Neuronal stem cell (in vitro differentiated cells): ENCODE measurements at regions not wholly inside any gene's neighbourhood (a gene's known extent, or its start where the extent isn't known, plus 50 kb on each side); places are given as distances from the start of the nearest gene placed in this dataset.

Experiments used
- DNase-seq: peaks from one replicate; pipeline ENCODE4 v3.0.0-alpha.2; 2013; ENCODE audit warnings: low spot score
- H2AFZ ChIP-seq: one replicate; pipeline ENCODE4 v1.6.1; 2013; ENCODE audit warnings: mild to moderate bottlenecking, low read length, inconsistent platforms
- H2AK5ac ChIP-seq: 2 replicates; pipeline ENCODE4 v1.6.1; 2013; ENCODE audit warnings: low read depth, mild to moderate bottlenecking, inconsistent platforms, low read length, moderate library complexity, mixed read lengths
- H2BK120ac ChIP-seq: 2 replicates; pipeline ENCODE4 v1.6.1; 2013; ENCODE audit warnings: low read depth, mild to moderate bottlenecking, inconsistent platforms, low read length, moderate library complexity, mixed read lengths
- H2BK12ac ChIP-seq: one replicate; pipeline ENCODE4 v1.6.1; 2013; ENCODE audit warnings: low read length, inconsistent platforms
- H2BK15ac ChIP-seq: 2 replicates; pipeline ENCODE4 v1.6.1; 2013; ENCODE audit warnings: mild to moderate bottlenecking, low read length, inconsistent platforms, mixed read lengths
- H2BK5ac ChIP-seq: one replicate; pipeline ENCODE4 v1.6.1; 2013; ENCODE audit warnings: inconsistent platforms, mild to moderate bottlenecking, low read length, moderate library complexity
- H3K14ac ChIP-seq: one replicate; pipeline ENCODE4 v1.6.1; 2013; ENCODE audit warnings: low read length, inconsistent platforms
- H3K18ac ChIP-seq: 2 replicates; pipeline ENCODE4 v1.6.1; 2013; ENCODE audit warnings: low read length, inconsistent platforms
- H3K23ac ChIP-seq: 2 replicates; pipeline ENCODE4 v1.6.1; 2013; ENCODE audit warnings: low read depth, mild to moderate bottlenecking, mixed read lengths, low read length, inconsistent platforms; ENCODE audit not compliant: poor library complexity
- H3K27ac ChIP-seq: replicated peaks from 3 replicates; pipeline ENCODE4 v1.5.1; 2013; ENCODE audit warnings: low read length, inconsistent platforms
- H3K27me3 ChIP-seq, 3 experiments: 2 replicates each; pipeline ENCODE4 v1.6.1; 2013; ENCODE audit warnings: low read length in 3 of 3, mild to moderate bottlenecking in 2 of 3, inconsistent platforms in 1 of 3, low read depth in 1 of 3, mixed read lengths in 1 of 3, moderate library complexity in 1 of 3; ENCODE audit not compliant: control insufficient read depth in 3 of 3, insufficient read depth in 3 of 3
- H3K36me3 ChIP-seq, 2 donors: replicated peaks in 1 of 2; 2 replicates each; pipeline ENCODE4 v1.6.1; 2013; ENCODE audit warnings: low read length in 2 of 2; ENCODE audit not compliant: control insufficient read depth in 2 of 2, insufficient read depth in 2 of 2
- H3K4ac ChIP-seq: 2 replicates; pipeline ENCODE4 v1.6.1; 2013; ENCODE audit warnings: inconsistent platforms, mild to moderate bottlenecking, low read length, moderate library complexity
- H3K4me1 ChIP-seq, 2 donors: 1 replicate in 1 of 2; 2 replicates in 1 of 2; pipeline ENCODE4 v1.6.1; 2013; ENCODE audit warnings: low read length in 2 of 2, low read depth in 1 of 2; ENCODE audit not compliant: control insufficient read depth in 2 of 2, insufficient read depth in 1 of 2
- H3K4me2 ChIP-seq: one replicate; pipeline ENCODE4 v1.6.1; 2013; ENCODE audit warnings: mild to moderate bottlenecking, low read length, inconsistent platforms; ENCODE audit not compliant: insufficient read depth, poor library complexity, severe bottlenecking
- H3K4me3 ChIP-seq, 2 donors: 2 replicates each; pipeline ENCODE4 v1.5.1; 2013; ENCODE audit warnings: low read length in 2 of 2, mild to moderate bottlenecking in 2 of 2, inconsistent platforms in 1 of 2, moderate library complexity in 1 of 2
- H3K79me1 ChIP-seq: one replicate; pipeline ENCODE4 v1.6.1; 2013; ENCODE audit warnings: low read depth, mild to moderate bottlenecking, inconsistent platforms, low read length, moderate library complexity
- H3K9ac ChIP-seq: one replicate; pipeline ENCODE4 v1.6.1; 2013; ENCODE audit warnings: mild to moderate bottlenecking, low read depth, low read length, inconsistent platforms; ENCODE audit not compliant: poor library complexity
- H3K9me3 ChIP-seq, 2 donors: replicated peaks in 1 of 2; 2 replicates each; pipeline versions ENCODE3 to v1.6.1; 2013; ENCODE audit warnings: low read length in 2 of 2, mild to moderate bottlenecking in 2 of 2, inconsistent platforms in 1 of 2, low read depth in 1 of 2, mixed read lengths in 1 of 2, moderate library complexity in 1 of 2; ENCODE audit not compliant: control insufficient read depth in 2 of 2, insufficient read depth in 1 of 2
- H4K8ac ChIP-seq: one replicate; pipeline ENCODE4 v1.6.1; 2013; ENCODE audit warnings: low read depth, mild to moderate bottlenecking, inconsistent platforms, low read length, moderate library complexity
- H4K91ac ChIP-seq: one replicate; pipeline ENCODE4 v1.6.1; 2013; ENCODE audit warnings: low read length, low read depth, mild to moderate bottlenecking, inconsistent platforms; ENCODE audit not compliant: poor library complexity
- WGBS, 2 donors: extraction: QIAGEN DNeasy Blood & Tissue Kit; methylation state at CpG; one replicate each; pipeline ENCODE4 v1.1.7; 2013; ENCODE audit warnings: missing lambda C conversion rate in 2 of 2, mixed read lengths in 1 of 2; ENCODE audit not compliant: insufficient read length in 2 of 2, insufficient replicate concordance in 1 of 2; ENCODE audit errors: extremely low coverage in 2 of 2; 5-methylcytosine and 5-hydroxymethylcytosine counted together

DNA sequence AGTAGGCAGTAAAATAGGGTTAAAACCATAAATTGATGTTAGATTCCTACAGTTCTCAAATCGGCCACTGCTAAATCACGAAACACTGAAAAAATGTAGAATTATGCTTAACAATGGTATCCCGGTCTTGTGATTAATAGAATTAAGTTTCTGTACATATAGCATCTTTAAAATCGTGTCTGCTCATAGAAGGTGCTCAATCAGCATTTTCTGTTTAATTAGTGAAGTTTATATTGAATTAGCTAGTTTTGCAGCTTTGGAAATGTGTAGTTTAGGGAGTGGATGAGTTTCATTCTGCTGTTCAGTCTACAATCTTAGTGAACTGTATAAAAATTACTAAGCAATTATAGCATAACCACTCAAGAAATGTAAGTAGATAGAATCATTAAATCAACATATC is 1075.8 kb upstream of the FLRT2 start:
- WGBS, 2 donors: no CpG with 5 or more reads among the region's 4 CpGs
- Histone ChIP-seq H3K9me3 (no peaks in the 10 kb centered on the region), H3K4me3 (no peak overlapping the region), H3K79me1 (no peaks in the 10 kb centered on the region), H3K4ac (no peak overlapping the region), H3K27ac (no peak overlapping the region), H3K36me3 (no peaks in the 10 kb centered on the region), H2BK5ac (no peak overlapping the region), H3K4me2 (no peak overlapping the region), H4K91ac (no peak overlapping the region), H3K4me1 (peaks cover 0 to 3% of the 10 kb centered on the region in 2 donors), H3K23ac (no peak overlapping the region), H2BK15ac (no peak overlapping the region), H2AK5ac (no peak overlapping the region), H4K8ac (no peak overlapping the region), H2AFZ (no peak overlapping the region), H3K9ac (no peak overlapping the region), H3K14ac (no peak overlapping the region), H3K18ac (no peak overlapping the region), H3K27me3 (no peaks in the 10 kb centered on the region), H2BK12ac (no peak overlapping the region), H2BK120ac (no peak overlapping the region)
- no peak for DNase-seq

DNA sequence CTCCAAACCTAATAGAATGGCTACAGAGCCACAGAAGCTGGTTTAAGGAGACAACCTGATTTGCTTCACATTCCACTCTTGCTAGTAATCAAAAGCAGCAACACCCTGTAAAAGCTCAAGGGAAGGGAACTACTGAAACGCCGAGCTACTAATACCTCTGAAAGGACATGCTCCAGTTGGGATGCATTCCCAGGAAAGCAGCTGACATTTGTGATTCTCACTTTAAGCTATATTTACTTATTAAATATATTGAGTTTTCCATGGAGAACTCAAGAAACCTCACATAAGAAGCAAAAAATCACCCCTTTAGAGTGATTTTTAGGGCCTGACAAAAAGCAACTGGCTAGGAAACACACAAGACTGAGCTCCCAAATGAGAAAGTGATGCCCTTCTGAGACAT is 1073.0 kb upstream of the FLRT2 start:
- H3K18ac ChIP-seq: no peak overlapping the region
- H3K4me2 ChIP-seq: no peak overlapping the region
- peaks cover 0 to 3% of the 10 kb centered on the region in 2 donors for H3K4me1 ChIP-seq
- H3K9me3 ChIP-seq: no peaks in the 10 kb centered on the region
- WGBS, 2 donors: no CpG with 5 or more reads among the region's 2 CpGs
- H3K4ac ChIP-seq: no peak overlapping the region
- no peaks in the 10 kb centered on the region for H3K27me3 ChIP-seq
- no peak for DNase-seq
- no peak overlapping the region for H3K23ac ChIP-seq
- no peak overlapping the region for H4K8ac ChIP-seq
- no peak overlapping the region for H2BK5ac ChIP-seq
- H2BK15ac ChIP-seq: no peak overlapping the region
- no peak overlapping the region for H2AK5ac ChIP-seq
- H3K4me3 ChIP-seq: no peak overlapping the region
- no peak overlapping the region for H4K91ac ChIP-seq
- no peaks in the 10 kb centered on the region for H3K36me3 ChIP-seq
- H3K27ac ChIP-seq: no peak overlapping the region
- H2AFZ ChIP-seq: no peak overlapping the region
- no peak overlapping the region for H3K14ac ChIP-seq
- no peaks in the 10 kb centered on the region for H3K79me1 ChIP-seq
- no peak overlapping the region for H2BK120ac ChIP-seq
- no peak overlapping the region for H2BK12ac ChIP-seq
- no peak overlapping the region for H3K9ac ChIP-seq

DNA sequence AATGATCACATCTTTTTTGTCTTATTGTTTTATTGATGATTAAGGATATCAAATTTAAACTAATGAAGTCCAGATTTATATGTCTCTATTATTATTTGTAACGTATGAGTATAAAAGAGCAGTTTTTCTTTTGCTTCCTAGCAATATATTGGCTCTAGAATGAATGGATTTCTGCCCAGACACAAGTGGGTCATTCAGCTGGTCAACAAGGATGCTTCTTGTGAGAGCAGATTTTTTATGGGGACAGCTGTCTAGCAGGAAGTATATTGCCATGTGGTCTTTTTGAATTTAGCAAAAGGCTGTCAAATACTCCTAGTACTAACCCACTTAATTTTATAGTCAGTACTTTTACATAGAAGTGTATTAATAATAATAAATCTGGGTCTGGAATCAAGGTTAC is 1071.1 kb upstream of the FLRT2 start:
- Histone ChIP-seq H2BK5ac (no peak overlapping the region), H3K9me3 (no peaks in the 10 kb centered on the region), H3K27ac (no peak overlapping the region), H2BK12ac (no peak overlapping the region), H2BK120ac (no peak overlapping the region), H3K4me2 (no peak overlapping the region), H3K4me1 (peaks cover 0 to 3% of the 10 kb centered on the region in 2 donors), H2AK5ac (no peak overlapping the region), H2BK15ac (no peak overlapping the region), H4K8ac (no peak overlapping the region), H3K9ac (no peak overlapping the region), H3K27me3 (no peaks in the 10 kb centered on the region), H3K79me1 (no peaks in the 10 kb centered on the region), H3K4ac (no peak overlapping the region), H3K4me3 (no peak overlapping the region), H3K18ac (no peak overlapping the region), H2AFZ (no peak overlapping the region), H3K36me3 (no peaks in the 10 kb centered on the region), H3K23ac (no peak overlapping the region), H3K14ac (no peak overlapping the region), H4K91ac (no peak overlapping the region)
- no CpG with 5 or more reads among the region's 1 CpG for WGBS, 2 donors
- DNase-seq: no peak

DNA sequence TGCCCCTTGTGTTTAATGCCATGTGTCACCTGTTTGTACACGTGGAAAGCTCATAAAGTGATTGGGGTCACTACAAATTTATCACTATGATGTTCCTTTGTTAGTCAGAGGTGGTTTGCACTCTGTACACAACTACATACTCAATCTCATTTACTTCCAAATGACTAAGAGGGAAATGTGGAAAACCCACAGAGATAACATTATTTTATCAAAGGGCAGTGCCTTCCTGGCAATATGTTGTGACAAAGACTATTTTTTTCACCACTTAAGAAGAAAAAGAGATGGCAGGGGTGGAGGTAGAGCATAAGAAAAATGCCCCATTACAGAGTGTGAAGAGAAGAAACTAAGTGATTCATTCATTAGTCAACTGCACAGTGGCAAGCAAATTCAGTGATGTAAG is 1064.1 kb upstream of the FLRT2 start:
- Histone ChIP-seq H2BK15ac (no peak overlapping the region), H4K8ac (no peak overlapping the region), H3K23ac (no peak overlapping the region), H2BK120ac (no peak overlapping the region), H2BK12ac (no peak overlapping the region), H2AK5ac (no peak overlapping the region), H3K18ac (no peak overlapping the region), H3K14ac (no peak overlapping the region), H3K36me3 (no peaks in the 10 kb centered on the region), H3K4me3 (no peak overlapping the region), H3K27ac (no peak overlapping the region), H3K9me3 (no peaks in the 10 kb centered on the region), H3K4ac (no peak overlapping the region), H3K4me1 (no peaks in the 10 kb centered on the region), H2BK5ac (no peak overlapping the region), H3K27me3 (no peaks in the 10 kb centered on the region), H3K4me2 (no peak overlapping the region), H3K79me1 (no peaks in the 10 kb centered on the region), H4K91ac (no peak overlapping the region), H3K9ac (no peak overlapping the region), H2AFZ (no peak overlapping the region)
- no peak for DNase-seq
- no CpG with 5 or more reads among the region's 1 CpG for whole genome bisulfite sequencing, 2 donors
